HG03442 (cell line): ENCODE measurements at regions not wholly inside any gene's neighbourhood (a gene's known extent, or its start where the extent isn't known, plus 50 kb on each side); places are given as distances from the start of the nearest gene placed in this dataset.

Experiments used
- ATAC-seq: cut with Tn5 transposase; IDR thresholded peaks from one replicate; pipeline ENCODE4 v1.9.1; 2021; ENCODE audit warnings: mild to moderate bottlenecking, moderate library complexity; ENCODE audit not compliant: unreplicated experiment

GRCh38 chr1:65486613-65487012 lies 66.1 kb downstream of the LEPR start:
- no peak for ATAC-seq

DNA sequence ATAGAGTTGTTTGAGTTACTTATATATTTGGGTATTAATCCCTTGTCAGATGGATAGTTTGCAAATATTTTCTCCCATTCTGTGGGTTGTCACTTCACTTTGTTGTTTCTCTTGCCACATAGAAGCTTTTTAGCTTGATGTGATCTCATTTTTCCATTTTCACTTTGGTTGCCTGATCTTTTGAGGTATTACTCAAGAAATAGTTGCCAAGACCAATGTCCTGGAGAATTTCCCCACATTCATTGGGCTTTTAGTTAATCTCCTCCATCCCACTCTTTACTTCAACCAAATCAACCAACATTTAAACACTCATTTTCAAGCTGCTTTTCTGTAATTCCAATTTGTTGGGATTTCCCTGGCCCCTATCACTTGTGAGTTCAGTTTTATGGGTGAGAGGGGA lies 69.0 kb downstream of the LEPR start:
- ATAC-seq, result no peak

GRCh38 chr1:65490231-65491009 lies 70.0 kb downstream of the LEPR start:
- ATAC-seq, result no peak

DNA sequence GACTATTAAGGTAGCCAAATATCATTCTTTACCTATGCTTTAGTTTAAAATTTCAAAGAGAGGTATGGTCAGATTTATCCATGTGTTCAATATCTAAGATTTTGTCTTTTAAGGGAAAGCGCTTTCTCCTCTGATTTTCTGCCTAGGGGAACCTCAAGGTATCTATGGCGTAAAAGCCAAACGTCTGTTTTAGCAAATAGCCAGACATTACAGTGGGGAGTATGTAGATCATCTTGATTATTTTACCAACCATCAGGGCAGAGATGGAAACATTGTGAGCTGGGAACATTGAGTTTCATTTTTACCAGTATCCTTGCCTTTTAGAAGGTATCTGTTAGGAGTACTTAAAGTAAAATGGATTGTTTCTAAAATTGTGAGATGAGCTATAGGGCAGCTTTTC lies 71.0 kb downstream of the LEPR start:
- no peak for ATAC-seq

DNA sequence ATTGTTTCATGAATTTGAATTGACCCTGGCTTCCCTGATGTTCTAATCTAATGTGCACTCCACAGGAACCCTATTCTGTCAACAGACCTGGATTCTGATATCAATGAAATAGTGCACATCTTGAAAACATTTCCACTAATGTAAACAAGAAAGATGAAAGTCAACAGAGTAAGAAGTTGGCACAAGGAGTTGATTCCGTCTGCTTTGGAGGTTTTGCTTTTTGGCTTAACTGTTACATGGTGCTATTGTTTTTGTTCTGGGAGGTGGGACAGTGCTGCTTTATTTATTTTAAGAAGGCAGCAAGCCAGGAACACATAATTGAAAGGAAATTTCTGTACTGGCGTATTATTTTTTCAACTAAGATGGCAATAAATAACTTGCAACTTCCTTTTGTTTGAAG lies 73.3 kb downstream of the LEPR start:
- no peak for ATAC-seq

DNA sequence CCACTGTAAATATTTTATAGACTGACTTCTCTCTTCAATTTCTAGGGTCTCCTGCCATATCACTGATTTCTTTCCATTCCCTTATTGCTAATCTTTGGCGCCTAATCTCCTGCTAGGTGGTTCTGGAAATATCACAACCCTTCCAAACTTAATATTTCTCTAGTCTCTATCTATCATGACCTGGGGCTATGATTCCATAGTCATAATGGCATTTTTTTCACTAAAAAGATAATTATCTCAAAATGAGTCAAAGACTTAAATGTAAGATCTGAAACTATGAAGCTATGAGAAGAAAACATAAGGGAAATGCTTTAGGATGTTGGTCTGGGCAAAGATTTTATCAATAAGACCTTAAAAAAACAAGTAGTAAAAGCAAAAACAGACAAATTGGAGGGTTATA lies 74.2 kb downstream of the LEPR start:
- no peak for ATAC-seq

- ATAC-seq, result no peak
These were observed 74.7 kb downstream of the LEPR start for GRCh38 chr1:65495137-65495536.

DNA sequence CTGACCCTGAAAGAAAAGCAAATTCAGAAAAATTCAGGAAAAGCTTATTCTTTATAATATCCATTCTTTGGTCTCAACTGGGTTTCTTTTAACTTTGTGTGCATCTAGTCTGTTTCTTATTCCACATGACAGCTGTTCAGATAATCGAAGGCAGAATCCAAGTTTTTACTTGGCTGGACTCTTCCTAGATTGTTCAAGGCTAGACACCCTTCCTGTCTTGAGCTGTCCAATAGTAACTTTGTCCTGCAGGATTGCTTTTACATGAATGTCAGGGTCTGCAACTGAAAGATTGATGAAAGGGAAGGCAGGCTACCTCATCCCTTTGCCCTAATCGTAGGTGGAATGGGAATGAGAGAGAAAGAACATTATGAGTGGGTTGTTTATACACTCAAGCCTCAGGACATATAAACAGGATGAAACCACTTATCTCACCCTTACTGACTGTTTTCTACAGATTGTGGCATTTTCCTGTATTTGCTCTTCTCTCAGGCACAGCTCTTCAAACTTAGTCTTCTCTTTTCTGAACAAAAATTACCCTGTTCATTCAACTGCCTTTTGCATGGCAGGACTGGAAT lies 76.9 kb downstream of the LEPR start:
- no peak for ATAC-seq

DNA sequence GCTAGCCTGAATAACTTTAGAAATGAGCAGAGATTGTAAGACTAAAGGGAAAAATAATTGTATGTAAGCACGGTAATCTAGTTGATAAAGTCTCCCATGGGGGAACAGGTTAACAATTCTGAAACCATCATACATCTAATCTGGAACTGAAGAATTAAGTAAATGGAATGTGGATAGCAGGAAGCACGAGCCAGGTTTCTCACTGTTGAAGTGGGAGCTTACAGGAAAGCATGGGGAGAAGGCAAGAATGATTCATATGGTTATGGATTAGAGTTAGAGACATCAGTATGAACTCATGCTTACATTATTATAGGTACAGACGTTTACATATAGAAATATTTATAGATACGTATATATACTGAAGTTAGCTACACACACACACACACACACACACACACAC lies 83.0 kb downstream of the LEPR start:
- no peak for ATAC-seq

DNA sequence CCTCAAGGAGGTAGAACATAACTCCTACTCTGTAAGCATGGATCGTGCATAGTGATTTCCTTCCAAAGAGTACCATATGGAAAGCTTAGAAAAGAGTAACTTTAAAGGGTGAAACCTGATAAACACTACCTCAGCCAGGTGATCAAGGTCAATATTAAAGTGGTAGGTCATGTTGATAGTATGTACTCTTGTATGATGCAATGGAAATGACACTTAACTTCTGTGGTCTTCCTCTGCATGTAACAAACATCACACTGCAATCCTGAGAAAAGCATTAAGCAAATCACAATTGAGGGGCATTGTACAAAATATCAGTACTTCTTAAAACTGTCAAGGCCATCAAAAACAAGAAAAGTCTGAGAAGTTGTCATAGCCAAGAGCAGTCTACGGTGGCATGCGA lies 83.8 kb downstream of the LEPR start:
- no peak for ATAC-seq

- no peak for ATAC-seq
These were observed 85.3 kb downstream of the LEPR start for GRCh38 chr1:65505547-65506300.

DNA sequence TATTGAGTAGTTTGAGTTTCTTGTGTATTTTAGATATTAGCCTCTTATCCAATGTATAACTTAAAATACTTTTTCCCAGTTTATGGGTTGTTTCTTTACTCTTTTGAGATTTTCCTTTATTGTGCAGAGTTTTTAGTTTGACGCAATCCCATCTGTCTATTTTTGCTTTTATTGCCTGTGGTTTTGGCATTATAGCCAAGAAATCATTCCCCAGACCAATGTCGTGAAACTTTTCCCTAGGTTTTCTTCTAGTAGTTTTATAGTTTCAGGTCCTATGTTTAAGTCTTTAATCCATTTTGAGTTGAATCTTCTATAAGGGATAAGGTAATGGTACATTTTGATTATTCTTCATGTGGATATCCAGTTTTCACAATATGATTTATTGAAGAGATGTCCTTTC lies 87.6 kb downstream of the LEPR start:
- no peak for ATAC-seq

GRCh38 chr1:65509912-65510680 lies 89.6 kb downstream of the LEPR start:
- ATAC-seq, result no peak

DNA sequence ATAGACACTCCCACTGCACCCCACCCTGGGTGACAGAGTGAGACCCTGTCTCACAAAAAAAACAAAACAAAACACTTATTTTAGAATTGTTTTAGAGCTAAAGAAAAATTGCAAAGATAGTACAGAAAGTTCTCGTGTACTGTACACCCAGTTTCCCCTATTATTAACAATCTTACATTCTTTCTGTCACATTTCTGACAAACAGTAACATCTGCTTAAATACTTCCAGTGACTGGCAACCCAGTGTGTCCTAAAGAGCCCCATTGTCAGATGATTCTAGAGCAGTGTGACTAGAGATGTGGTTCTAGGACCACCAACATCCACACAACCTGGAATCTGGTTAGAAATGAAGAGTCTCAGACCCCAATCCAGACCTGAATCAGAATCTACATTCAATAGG lies 90.5 kb downstream of the LEPR start:
- ATAC-seq, result no peak

- no peak for ATAC-seq
These were observed 91.9 kb downstream of the LEPR start for GRCh38 chr1:65512383-65512782.

DNA sequence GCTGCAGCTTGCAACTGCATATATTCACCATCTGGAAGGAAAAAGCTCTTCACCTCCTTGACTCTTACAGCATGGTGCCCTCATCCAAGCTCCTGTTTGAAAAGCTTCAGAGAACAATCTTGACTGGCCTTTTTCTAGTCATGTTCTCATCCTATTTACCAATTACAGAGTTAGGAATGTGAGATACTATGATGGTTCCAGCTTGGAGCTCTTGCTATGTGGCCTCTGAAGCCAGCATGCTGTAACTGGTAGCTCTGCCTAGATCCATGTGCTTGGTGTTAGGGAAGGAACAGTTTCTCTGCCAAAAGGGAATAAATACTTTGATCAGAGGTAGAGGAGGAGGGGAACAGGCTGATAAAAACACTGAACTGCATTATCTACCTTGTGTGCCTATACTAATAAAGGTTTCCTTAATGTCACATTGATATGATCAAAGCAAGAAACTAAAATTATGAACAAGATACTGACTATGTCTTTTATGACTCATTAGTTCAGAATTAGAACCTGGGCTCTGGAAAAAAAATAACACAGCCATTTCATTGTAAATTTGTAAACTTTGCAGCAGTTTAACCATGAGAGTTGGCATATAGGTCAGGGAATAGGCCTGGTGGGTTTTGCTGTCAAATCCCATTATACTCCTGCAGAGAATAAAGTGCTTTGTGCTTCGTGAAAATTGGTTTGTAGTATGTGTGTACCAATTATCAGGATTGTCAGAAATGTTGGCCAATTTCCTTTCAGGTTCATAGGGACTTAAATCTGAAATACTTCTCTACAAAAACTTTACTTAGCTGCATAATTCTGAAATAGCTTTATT lies 92.7 kb downstream of the LEPR start:
- no peak for ATAC-seq

DNA sequence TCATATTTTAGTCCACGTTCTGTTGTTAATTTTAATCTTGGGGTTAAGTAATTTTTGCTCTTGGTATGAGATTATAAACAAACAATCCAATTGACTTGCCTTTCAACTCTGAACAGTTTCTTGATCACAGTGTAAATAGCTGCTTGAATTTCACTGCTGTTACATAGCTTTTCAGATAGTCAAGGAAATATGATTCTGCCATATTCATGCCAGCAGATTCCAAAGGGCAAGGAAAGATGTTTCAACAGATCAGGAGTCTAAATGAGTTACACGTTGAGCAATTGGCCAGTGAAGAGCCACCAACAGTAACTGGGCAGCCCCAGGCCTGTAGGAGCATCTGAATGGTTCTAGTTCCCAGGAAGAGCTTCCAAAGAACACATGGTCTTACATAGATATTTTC lies 93.6 kb downstream of the LEPR start:
- ATAC-seq, result no peak

DNA sequence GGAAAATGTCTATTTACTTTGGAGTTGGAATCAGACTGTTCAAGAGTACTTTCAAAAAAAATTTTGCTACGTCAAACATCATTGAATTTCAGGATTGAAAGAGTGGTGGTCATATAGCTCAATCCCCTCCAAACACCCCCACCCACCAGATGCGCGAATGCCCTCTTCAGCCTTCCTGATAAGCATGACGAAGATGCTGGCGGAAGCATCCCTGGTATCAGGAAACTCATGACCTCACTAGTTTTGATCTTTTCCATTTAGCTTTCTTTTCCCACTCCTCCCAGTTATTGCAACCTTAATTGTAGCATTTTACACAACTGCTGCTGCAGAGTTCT lies 104.4 kb downstream of the LEPR start:
- ATAC-seq, result no peak

GRCh38 chr1:65525266-65526048 lies 105.0 kb downstream of the LEPR start:
- no peak for ATAC-seq

DNA sequence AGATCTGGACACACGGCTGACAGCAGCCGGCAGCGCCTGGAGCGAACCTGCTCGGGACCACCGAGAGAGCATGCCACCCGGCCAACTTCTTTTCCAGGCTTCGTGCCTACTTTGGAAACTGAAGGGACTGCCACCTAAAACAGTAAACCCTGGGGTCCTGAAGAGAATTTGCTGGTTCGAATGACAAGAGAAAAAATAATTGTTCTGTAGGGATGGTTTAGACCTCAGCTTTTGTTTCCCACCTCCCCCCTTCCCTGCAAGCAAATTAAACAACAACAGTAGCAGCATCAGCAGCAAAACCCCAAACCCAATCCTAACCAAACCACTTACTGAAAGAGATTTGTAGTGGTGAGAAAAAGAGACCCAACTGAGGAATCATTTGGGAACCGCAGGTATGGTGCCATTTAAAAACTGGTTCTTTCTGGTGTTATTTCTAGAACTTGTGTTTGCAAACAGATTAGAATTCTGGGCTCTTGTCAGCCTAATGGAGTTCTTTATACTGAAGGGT lies 105.6 kb downstream of the LEPR start:
- no peak for ATAC-seq
